ENCODE measurements at regions not wholly inside any gene's neighbourhood (a gene's known extent, or its start where the extent isn't known, plus 50 kb on each side); places are given as distances from the start of the nearest gene placed in this dataset.

DNA sequence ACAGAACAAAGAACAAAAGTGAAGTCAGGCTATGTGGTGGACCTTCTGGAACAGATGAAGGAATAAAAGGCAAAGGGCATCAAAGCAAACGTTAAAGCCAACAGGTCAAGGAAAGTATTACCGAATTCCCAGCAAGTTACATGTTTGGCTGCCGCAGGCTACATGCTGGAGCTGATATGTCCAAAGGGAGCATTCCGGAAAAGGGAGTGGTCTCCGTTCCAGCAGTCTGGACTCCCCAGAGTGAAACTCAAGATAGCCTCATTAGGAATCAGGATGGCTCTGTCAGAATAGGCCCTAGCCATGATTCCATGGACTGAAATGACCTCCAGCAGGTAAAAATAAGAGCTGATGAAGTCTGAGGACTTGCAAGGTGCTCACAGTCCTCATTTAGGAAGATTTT is 379.8 kb upstream of the PRICKLE1 start:
- DNase-seq (ENCODE audit: low read depth in 2 of 2), result peak in 1 of 2 donors; percentile 77

DNA sequence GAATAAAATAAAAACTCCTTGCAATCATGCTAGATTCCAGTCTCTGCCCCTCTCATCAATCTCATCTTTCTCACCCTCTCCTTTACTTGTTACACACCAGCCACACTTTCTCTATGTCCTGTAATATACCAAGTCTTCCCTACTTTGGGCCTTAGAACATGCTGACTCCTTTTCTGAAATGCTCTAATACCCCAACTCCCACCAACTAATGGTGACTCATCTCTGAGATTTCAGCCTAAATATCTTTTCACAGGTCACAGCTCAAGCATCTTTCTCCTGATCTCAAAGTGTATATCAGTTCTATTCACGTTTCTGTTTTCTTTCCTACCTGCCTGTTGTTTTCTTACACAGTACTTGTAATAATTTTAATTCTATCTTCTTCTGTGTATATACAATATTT is 378.9 kb upstream of the PRICKLE1 start:
- no peak for DNase-seq (ENCODE audit: low read depth in 2 of 2)

DNA sequence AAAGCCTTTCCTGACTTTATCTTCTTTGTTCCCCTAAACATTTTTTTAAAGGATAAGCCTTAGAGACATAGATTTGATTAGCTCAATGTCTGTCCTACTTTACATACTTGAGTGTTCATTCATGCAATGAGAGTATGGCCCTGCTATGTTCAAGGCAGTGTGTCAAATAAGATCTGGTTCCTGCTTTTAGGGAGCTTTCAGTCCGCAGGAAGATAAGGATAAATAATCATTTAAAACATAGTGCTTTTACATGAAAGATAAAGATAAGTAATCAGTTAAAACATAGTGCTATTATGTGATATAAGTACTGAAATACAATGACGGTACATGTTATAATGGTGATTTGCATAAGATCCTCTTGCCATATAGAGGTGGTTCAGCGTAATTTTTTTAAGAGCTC is 378.3 kb upstream of the PRICKLE1 start:
- DNase-seq (ENCODE audit: low read depth in 2 of 2), result no peak

DNA sequence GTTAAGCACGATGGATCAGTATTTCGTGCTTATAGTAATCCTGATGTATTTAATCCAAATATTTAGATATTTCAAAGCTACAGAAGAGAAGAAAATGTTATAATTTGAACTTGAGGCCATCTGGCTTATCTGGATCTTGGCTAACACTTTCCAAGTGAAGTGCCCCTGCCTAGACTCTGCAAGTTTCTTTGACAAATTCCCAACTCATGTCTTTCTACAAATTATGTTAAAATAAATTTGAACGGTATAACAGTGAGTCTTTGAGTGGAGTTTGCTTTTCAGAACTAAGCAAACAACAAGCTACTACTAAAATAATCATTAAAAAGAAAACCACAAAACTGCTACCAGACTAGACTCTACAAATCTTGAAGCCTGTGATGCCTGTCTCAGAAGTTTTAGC is 374.4 kb upstream of the PRICKLE1 start:
- DNase-seq (ENCODE audit: low read depth in 2 of 2), result no peak

DNA sequence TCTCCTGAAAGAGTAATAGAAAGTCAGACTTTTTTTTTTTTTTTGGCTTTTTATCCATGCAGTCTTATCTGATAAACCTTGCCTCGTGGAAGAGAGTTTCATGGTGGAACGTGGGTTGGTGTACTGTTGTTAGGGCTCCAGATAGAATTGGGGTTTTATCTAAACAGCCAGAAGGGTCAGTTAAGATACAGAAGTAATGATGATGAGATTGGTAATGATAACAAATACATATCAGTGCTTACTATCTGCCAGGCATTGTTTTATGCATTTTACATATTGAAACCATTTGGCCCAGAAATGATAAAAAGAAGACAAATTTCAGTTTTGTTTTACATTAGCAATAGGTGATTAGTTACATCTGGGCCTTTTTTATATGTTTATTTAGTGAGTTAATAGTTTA is 372.8 kb upstream of the PRICKLE1 start:
- DNase-seq (ENCODE audit: low read depth in 2 of 2), result no peak

DNA sequence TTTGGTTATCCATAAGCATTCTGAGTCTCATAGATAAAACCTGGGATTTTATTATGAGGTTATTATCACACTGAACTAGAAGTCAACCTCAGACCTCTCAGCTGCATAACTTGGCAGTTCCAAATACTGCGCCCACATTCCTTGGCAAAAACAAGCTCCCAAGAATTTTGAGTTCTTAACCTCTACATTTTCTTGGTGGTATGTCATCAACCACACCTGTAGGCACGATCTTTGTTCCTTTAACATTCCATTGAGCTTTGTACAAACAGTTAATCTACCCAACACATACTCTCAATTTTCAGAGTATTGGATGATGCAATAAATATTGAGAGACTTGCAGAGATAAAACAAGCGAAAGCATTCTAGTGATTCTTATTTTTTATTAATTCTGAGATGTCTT is 371.8 kb upstream of the PRICKLE1 start:
- DNase-seq (ENCODE audit: low read depth in 2 of 2), result peak; percentile 9 to 89

DNA sequence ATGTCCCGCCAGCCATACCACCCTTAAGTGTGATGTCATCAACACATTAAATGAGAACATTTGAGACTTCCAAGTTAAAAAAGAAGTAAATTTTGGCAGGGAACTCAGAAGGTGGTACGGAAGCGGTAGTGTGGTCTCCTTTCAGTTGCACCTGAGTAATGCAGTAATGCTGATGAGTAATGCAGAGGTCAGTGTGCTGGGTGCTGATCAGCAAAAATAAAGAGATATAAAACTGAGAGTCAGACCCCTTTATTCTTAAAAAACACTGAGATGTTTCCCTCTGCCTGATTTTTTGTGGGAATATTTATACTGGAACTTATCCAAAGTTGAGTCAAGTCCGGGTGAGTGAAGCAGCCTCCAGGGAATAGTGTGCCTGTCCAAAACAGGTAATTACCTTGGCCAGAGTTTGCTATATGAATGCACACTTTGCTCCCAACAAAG is 370.6 kb upstream of the PRICKLE1 start:
- peak in 1 of 2 donors; percentile 36 for DNase-seq (ENCODE audit: low read depth in 2 of 2)

DNA sequence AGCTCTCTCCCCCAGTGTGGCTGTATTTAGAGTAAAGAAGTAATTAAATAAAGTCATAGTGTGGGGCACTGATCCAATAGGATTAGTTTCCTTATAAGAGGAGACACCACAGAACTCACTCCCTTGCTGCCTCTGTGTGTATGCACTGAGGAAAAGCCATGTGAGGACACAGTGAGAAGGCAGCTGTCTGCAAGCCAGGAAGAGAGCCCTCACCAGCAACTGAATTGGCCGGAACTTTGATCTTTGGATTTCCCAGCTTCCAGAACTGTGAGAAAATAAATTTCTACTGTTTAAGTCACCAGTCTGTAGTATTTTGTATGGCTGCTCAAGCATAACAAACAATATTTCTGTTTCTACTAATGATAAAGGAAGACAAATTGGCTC is 368.7 kb upstream of the PRICKLE1 start:
- peak in 1 of 2 donors; percentile 83 for DNase-seq (ENCODE audit: low read depth in 2 of 2)

DNA sequence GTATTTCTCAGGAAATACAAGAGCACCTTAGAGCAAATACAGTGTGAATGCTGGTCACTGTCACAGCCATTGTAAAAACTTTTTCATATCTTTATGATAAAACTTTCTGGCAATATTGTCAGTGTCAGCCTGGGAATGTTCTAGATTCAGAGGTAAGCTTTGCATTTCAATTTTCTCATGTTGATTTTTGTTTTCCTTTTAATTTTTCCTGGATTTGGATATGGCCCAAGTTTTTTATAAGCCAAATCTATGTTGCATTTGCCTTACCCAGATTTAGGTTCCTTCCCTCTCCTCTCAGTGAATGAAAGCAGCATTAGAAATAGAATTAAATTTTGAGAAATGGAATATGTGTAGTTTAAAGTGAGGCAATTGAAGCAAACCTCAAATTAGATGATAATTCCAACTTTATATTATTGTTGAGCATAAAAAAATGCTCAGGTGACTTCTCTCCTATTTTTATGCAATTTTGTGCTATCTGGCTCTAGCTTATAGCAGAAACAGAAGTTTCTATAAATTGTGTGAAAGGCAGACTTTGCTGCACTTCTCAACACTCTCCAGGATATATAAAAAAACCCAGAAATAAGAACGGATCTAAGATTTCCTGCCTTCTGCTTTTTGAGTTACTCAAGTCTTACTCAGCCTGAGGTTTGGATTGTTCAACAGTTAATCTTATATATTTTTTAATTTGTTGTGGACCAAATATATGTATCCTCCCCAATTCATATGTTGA is 368.2 kb upstream of the PRICKLE1 start:
- DNase-seq (ENCODE audit: low read depth in 2 of 2), result no peak

DNA sequence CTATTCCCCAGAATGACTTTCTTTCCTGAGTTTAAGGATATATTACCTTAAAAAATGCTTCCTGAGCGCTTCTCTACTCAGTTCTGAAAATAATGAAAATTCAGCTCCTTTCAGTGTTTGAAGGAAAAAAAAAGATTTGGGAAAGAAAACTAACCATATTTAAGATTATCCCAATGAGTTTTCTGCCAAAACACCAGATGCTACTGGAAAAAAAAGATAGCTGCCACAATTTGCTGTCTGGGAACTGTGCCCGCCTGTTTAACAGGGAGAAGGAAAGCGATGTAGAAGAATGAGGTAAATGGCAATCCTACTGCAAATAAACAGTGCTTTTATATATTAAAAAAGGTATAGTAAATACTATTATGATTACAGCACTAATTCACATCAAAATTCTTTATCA is 367.6 kb upstream of the PRICKLE1 start:
- no peak for DNase-seq (ENCODE audit: low read depth in 2 of 2)

DNA sequence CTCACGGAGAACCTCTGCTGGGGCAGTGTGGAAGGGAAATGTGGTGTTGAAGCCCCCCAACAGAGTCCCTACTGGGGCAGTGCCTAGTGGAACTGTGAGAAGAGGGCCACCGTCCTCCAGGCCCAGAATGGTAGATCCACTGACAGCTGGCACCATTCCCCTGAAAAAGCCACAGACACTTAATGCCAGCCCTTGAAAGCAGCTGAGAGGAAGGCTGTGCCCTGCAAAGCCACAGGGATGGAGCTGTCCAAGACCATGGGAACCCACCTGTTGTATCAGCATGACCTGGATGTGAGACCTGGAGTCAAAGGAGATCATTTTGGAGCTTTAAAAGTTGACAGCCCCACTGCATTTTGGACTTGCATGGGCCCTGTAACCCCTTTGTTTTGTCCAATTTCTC is 363.5 kb upstream of the PRICKLE1 start:
- no peak for DNase-seq (ENCODE audit: low read depth in 2 of 2)

DNA sequence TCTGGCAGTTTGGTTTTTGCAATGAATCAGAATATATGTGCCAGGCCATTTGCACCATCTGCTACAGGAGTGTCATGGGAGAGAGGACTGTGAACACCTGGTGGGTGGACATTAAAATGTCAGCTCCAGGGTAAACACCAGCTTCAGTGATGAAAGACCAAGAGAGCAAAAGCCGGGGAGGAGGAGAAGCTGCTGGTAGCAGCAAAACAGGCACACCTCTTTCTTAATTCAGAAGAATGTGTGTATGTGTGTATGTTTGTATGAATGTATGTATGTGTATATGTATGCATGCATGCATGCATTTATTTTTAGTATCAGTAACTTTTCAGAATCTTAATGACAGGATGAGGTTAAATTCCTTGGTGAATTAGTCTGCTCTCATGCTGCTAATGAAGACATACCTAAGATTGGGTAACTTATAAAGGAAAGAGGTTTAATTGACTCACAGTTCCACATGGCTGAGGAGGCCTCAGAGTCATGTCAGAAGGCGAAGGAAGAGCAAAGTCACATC is 357.4 kb upstream of the PRICKLE1 start:
- DNase-seq (ENCODE audit: low read depth in 2 of 2), result no peak

DNA sequence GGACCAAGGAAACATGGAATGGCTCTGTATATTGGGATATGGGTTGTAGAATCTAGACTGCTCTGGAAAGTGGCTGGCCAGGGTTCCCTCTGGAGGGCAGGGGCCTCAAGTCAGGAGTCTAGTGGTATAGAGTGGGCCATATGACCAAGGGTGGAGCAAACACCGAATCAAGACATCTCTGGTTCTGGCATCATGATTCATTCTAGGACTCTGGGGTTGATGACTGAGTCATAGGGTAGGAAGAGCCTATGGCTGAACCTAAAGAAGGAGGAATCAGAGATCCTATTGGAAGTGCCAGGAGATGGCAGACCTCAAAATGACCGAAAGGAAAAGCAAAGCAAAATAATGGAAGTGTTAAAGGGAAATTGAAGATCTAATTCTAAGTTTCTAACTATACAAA is 356.4 kb upstream of the PRICKLE1 start:
- DNase-seq (ENCODE audit: low read depth in 2 of 2), result no peak

DNA sequence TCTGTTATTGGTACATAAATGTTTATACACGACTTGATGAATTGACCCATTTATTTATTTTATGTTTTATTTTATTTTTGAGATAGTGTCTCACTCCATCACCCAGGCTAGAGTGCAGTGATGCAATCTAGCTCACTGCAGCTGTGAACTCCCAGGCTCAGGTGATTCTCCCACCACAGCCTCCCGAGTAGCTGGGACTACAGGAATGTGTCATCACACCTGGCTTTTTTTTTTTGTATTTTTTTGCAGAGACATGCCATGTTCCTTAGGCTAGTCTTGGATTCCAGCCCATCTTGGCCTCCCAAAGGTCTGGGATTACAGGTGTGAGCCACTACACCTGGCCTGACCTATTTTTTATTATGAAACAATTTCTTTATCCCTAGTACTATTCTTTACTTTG is 355.0 kb upstream of the PRICKLE1 start:
- DNase-seq (ENCODE audit: low read depth in 2 of 2), result no peak

DNA sequence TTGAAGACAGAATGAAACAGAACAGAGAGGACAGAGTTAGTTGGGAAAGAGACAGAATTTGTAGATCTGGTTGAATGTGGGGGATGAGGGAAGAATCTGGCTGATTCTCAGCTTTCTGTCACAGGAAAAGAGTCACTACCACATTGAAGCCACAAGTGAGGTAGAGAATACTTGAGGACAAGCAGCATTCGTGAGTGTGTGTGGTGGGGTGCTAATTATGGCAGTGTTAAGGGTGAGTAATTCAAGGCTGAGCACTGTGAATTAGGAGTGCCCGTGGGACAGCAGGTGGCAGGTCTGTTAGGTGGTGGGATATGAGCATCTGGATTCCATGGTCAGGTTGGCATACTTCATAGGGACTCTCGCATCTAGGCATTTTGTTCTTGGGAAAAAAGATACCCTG is 347.4 kb upstream of the PRICKLE1 start:
- DNase-seq (ENCODE audit: low read depth in 2 of 2), result no peak

DNA sequence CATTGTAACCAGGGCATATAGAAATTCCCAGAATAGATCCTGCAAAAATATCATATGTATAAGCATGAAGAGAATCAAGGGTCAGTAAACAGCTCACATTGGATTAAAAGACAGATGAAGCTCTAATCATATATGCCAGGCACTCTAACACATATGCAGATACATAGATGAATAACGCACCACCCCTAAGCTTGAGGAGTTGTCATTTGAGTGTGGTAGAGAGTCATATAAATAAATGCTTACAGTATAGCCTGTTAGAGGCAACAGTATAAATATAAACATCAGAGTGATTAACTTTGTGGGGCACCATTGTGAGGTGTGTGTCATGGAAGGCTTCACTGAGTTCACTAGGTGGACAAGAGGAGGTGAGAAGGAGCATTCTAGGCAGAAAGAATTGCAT is 346.7 kb upstream of the PRICKLE1 start:
- DNase-seq (ENCODE audit: low read depth in 2 of 2), result no peak

DNA sequence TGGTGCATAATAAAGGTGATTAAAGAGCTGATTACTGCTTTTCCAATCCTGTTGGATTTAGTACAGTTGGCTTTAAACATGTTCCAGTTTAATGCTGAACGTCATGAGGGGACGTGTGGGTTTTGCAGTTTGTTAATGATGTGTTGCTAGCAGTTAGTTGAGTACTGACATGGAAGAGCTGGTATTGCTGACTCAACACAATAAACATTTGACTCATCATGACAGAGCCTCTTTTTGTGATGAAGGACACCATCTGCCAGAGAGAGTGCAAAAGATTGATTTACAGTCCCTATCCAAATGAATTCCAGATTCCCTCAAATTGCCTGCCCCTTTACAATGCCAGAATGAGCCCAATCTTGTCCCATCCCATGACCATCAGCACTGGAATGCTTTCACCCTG is 346.2 kb upstream of the PRICKLE1 start:
- DNase-seq (ENCODE audit: low read depth in 2 of 2), result no peak

DNA sequence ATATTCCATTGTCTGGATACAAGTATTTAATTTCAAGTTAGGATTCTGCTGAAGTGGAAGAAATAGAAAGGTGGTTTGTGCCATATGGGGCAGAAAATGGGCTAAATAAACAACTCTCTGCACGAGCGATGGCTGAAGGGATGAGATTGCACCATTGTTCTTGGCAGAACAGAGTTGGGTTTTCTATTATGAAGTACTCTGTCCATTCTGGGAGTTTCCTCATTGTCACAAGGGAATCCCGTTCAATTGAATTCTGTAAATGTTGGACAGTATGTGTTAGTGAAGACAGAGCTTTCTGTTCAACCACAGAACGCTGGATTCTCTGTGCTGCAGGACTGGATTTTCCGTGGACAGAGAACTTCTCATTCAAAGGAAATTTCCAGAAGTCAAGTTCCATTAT is 345.5 kb upstream of the PRICKLE1 start:
- no peak for DNase-seq (ENCODE audit: low read depth in 2 of 2)

DNA sequence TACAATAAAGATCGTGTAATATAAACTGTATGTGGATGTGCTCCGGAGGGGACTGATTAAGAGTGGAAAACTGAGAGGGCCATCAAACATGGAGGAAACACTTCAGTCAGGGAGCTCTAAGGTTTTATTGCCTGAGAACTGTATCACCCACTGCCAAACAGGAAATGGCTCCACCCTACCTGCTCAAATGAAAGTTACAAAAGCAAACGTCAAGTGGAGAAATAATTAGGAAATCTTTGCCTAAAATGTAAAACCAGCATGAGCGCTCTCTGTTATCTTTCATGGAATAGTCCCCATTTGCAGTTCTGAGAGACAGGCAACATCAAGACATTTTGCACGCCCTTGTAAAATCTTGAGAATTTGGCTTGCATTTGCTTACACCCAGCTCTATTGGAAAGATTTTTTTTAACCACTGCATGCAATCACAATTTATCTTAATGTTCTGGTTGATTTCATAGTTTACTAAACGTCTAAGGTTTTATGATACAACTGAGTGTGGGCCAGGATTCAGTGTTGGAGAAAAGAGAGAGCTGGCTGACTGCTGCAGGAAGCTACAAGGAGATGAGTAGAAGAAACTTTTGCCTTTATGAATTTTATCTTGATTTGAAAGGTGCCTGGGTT is 344.0 kb upstream of the PRICKLE1 start:
- no peak for DNase-seq (ENCODE audit: low read depth in 2 of 2)

DNA sequence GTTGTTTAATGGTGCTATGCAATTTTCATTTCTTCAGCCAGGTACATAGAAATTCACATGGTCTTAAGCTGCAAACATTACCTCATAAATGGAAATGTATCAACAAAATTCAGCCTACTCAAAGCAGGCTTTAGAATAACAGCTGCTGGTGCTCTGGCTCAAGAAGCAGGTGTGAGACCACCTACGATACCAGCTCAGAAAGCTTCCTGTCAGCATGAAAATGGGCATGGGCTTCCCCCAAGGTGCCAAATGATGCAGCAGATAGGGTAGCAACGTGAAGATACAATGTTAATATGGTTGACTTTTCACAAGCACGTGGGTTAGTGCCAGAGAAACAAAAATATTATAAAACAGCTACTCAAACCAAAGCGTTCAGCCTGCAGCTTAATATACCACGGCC is 343.4 kb upstream of the PRICKLE1 start:
- DNase-seq (ENCODE audit: low read depth in 2 of 2), result no peak

DNA sequence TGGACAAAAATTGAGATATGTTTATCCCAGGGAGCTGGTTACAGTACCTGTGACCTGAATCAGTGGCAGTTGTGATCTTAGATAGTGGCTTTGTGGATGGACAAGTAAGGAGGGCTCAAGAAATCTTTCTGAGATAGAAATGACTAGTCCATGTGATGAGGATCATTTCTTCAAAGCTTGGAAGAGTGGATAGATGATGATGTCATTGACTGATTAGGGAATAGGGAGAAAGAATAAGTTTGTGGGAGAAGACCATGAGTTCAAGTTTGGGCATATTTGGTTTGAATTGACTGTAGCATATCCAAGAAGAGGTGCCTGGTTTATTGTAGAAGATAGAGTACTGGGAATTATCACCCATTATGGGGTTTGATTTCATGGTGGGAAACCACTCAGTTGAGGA is 336.7 kb upstream of the PRICKLE1 start:
- no peak for DNase-seq (ENCODE audit: low read depth in 2 of 2)

DNA sequence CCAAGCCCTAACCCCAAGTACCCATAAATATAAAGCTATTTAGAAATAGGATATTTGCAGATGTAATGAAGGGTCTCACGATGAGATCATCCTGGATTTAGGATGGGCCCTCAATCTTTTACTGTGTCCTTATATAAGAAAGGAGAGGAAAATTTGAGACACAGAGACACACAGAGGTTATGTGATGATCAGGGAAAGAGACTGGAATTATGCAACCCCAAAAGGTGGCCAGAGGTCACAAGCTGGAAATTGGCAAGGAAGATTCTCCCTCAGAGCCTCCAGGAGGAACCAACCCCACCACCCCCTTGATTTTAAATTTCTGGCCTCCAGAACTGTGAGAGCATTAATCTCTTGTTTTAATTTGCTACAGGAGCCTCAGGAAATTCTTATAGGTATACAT is 334.9 kb upstream of the PRICKLE1 start:
- no peak for DNase-seq (ENCODE audit: low read depth in 2 of 2)

DNA sequence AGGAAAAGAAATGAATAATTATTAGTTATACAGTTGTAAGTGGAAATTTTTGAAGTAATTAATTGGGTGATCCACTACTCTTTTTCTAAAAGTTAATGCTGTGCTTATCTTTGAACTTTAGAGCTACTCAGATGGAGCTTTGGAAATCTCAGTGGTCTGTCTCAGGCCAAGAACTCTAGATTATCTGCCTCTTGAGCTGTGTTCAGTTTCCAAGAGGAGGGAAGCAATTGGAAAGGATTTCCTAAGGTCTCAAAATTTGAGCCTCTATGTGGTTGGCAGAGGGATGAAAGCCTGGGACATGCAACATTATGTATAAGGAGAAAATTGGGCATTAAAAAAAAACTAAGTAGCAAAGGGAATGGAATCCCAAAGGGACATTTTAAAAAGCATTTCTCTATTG is 334.0 kb upstream of the PRICKLE1 start:
- no peak for DNase-seq (ENCODE audit: low read depth in 2 of 2)

All from lung microvascular endothelial cell (primary cell).